HFFc6 (cell line): ENCODE measurements at regions not wholly inside any gene's neighbourhood (a gene's known extent, or its start where the extent isn't known, plus 50 kb on each side); places are given as distances from the start of the nearest gene placed in this dataset.

ENCODE experiments used
- DNase-seq: peaks from one replicate; pipeline ENCODE4 v3.0.0-alpha.2; 2018
- H3K27ac Mint-ChIP-seq: 2 replicates; pipeline ENCODE4 v1.8.0; 2020; ENCODE audit warnings: mild to moderate bottlenecking, mixed read lengths
- H3K27me3 Mint-ChIP-seq: 2 replicates; pipeline ENCODE4 v1.8.0; 2021; ENCODE audit warnings: mild to moderate bottlenecking, moderate library complexity, mixed read lengths; ENCODE audit not compliant: insufficient read depth
- H3K36me3 Mint-ChIP-seq: 2 replicates; pipeline ENCODE4 v1.8.0; 2021; ENCODE audit warnings: low read depth, mixed read lengths
- H3K4me1 Mint-ChIP-seq: 2 replicates; pipeline ENCODE4 v1.8.0; 2020; ENCODE audit warnings: low read depth, mixed read lengths
- H3K4me3 Mint-ChIP-seq: 2 replicates; pipeline ENCODE4 v1.8.0; 2020; ENCODE audit warnings: mild to moderate bottlenecking, moderate library complexity, mixed read lengths
- H3K9me3 Mint-ChIP-seq: 2 replicates; pipeline ENCODE4 v1.8.0; 2020; ENCODE audit warnings: mild to moderate bottlenecking, mixed read lengths
- CTCF ChIP-seq: fragments of 200-600 bp; sonication (generic); IDR thresholded peaks from 2 replicates; pipeline ENCODE4 v1.5.0; 2021; ENCODE audit warnings: antibody characterized with exemption, mild to moderate bottlenecking

DNA sequence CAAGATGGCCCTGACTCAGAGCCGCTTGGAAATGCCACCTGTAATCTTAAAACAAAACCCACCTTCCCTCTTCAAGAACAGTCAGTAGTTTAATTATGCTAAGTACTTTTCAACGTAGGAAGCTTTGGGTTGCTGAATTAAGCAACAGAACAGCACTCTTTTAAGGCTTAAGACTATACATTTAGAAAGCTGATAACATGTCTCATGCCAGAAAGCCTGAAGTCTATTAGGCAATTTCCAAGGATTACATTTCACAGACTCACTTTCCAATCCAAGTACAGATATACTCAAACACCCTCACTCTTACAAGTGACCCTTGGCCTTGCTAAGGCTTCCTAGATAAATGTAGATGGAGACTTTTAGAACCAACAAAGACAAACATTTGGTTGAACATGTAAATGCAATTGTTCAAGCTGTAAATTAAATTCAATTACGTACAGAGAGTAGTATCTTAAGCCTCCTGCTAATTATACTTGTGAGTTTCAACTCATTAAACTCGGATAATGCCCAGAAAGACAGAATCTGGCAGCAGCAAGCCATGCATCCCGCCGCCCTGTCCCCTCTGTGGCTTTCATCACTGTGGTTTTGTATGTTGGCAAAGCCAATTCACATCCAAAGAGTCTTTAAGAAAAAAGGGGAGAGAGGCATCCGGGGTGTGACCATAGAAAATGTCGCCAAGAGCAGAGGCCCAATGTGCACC is 283.1 kb upstream of the NRP1 start:
- Mint-ChIP-seq H3K4me3 (no peak overlapping the region), H3K36me3 (no peaks in the 10 kb centered on the region), H3K27me3 (peaks cover 14% of the 10 kb centered on the region), H3K4me1 (peaks cover 6% of the 10 kb centered on the region; the same call in 1 of the 2 replicates), H3K9me3 (no peaks in the 10 kb centered on the region), H3K27ac (no peak overlapping the region)
- DNase-seq: no peak
- no peak for TF ChIP-seq CTCF

DNA sequence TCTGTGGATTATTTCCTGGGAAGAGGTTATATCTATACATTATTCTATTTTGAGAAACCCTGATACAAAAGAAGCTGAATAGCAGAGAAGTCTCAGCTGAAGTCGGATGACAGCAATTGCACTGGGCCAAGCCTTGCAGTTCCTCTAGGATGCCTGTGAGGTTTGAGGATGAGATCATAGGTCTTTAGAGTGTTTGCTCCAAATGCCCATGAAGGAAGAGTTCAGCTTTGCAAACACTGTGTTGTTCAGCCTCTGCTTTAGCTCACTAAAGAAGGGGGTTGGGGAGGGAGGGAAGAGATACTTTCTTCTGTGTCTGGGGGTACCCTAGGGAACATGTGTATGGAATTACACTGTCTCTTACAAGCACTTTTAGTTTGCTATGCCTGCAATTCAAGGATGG is 282.5 kb upstream of the NRP1 start:
- peaks cover 7% of the 10 kb centered on the region; the same call in 1 of the 2 replicates for H3K4me1 Mint-ChIP-seq
- H3K9me3 Mint-ChIP-seq: no peaks in the 10 kb centered on the region
- no peak for TF ChIP-seq CTCF
- no peak overlapping the region for H3K27ac Mint-ChIP-seq
- peaks cover 14% of the 10 kb centered on the region for H3K27me3 Mint-ChIP-seq
- no peaks in the 10 kb centered on the region for H3K36me3 Mint-ChIP-seq
- DNase-seq: no peak
- no peak overlapping the region for H3K4me3 Mint-ChIP-seq

DNA sequence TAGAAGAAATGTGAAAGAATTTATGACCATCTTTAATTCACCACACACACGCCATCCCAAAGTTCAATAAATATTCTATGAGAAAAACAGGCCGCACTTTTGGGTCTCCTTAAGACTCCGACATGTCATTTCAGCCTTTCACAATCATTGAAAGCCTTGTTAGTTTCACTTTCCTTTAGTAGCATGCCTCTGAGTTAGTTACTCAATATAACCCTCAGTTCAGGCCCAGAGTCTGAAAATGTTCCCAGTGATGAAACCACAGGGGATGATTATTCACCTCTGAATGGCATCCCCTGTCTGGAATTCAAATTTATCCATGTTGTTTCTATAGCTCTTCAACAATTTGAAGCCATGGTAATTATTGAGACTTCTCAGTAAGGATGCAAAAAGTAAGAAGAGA is 278.1 kb upstream of the NRP1 start:
- no peak for TF ChIP-seq CTCF
- H3K36me3 Mint-ChIP-seq: peaks cover 4% of the 10 kb centered on the region; the same call in 1 of the 2 replicates
- H3K4me3 Mint-ChIP-seq: peak overlapping the region; percentile 11; the same call in 1 of the 2 replicates
- peaks cover 8% of the 10 kb centered on the region for H3K27me3 Mint-ChIP-seq
- peaks cover 10% of the 10 kb centered on the region for H3K9me3 Mint-ChIP-seq
- peaks cover 7% of the 10 kb centered on the region; the same call in 1 of the 2 replicates for H3K4me1 Mint-ChIP-seq
- peak; percentile 4 for DNase-seq
- H3K27ac Mint-ChIP-seq: no peak overlapping the region

DNA sequence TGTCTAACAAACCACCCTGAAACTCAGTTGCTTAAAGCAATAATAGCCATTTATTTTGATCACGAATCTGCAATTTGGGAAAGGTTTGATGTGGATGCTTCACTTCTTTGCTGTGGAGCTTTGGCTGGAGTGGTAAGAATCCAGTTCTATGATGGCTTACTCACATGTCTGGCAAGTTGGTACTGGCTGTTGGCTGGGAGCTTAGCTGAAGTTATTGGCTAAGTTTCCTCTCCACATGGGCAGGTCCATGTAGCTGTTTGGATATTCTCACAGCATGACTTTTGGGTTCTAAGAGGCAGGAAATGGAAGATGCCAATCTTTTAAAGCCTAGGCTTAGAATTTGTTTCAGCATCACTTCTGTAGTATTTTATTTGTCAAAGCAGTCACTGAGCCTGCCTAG is 277.6 kb upstream of the NRP1 start:
- no peak for TF ChIP-seq CTCF
- Mint-ChIP-seq H3K4me1 (peaks cover 7% of the 10 kb centered on the region; the same call in 1 of the 2 replicates), H3K9me3 (peaks cover 10% of the 10 kb centered on the region), H3K27me3 (peaks cover 8% of the 10 kb centered on the region), H3K36me3 (peaks cover 4% of the 10 kb centered on the region; the same call in 1 of the 2 replicates), H3K27ac (no peak overlapping the region), H3K4me3 (peak overlapping the region; percentile 11; the same call in 1 of the 2 replicates)
- no peak for DNase-seq

DNA sequence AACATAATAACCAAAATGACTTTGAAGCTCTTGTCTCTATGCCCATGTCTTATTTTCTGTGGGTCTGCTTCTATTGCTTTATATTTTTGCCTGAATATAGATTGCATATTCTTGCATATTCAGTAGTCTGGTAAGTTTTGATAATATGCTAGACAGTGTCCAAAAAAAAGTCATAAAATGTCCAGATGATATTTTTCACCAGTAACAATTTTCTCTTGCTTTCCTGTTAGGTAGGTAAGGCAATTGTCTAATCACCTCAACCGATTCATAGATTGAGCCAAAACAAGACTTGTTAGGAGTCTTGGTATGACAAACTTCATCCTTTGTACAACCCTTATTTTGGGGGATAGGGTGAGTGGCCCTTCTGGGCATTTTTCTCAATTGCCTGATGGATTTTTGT is 277.0 kb upstream of the NRP1 start:
- H3K4me3 Mint-ChIP-seq: no peak overlapping the region
- H3K9me3 Mint-ChIP-seq: peaks cover 10% of the 10 kb centered on the region
- no peak overlapping the region for H3K27ac Mint-ChIP-seq
- H3K36me3 Mint-ChIP-seq: peaks cover 4% of the 10 kb centered on the region; the same call in 1 of the 2 replicates
- H3K27me3 Mint-ChIP-seq: peaks cover 8% of the 10 kb centered on the region
- no peak for DNase-seq
- TF ChIP-seq CTCF: no peak
- H3K4me1 Mint-ChIP-seq: peaks cover 7% of the 10 kb centered on the region; the same call in 1 of the 2 replicates
